ENCODE measurements at regions not wholly inside any gene's neighbourhood (a gene's known extent, or its start where the extent isn't known, plus 50 kb on each side); places are given as distances from the start of the nearest gene placed in this dataset.

GRCh38 chr13:48775285-48775684 is 121.6 kb downstream of the CYSLTR2 start:
- TF ChIP-seq EZH2phosphoT487 (IDR thresholded peaks at IDR 0.05; ENCODE audit: borderline replicate concordance, low read length) (no peak), EZH2 (IDR thresholded peaks at IDR 0.05; ENCODE audit: low read length, unreplicated experiment) (no peak)
- TF ChIP-seq, protein P1, sequence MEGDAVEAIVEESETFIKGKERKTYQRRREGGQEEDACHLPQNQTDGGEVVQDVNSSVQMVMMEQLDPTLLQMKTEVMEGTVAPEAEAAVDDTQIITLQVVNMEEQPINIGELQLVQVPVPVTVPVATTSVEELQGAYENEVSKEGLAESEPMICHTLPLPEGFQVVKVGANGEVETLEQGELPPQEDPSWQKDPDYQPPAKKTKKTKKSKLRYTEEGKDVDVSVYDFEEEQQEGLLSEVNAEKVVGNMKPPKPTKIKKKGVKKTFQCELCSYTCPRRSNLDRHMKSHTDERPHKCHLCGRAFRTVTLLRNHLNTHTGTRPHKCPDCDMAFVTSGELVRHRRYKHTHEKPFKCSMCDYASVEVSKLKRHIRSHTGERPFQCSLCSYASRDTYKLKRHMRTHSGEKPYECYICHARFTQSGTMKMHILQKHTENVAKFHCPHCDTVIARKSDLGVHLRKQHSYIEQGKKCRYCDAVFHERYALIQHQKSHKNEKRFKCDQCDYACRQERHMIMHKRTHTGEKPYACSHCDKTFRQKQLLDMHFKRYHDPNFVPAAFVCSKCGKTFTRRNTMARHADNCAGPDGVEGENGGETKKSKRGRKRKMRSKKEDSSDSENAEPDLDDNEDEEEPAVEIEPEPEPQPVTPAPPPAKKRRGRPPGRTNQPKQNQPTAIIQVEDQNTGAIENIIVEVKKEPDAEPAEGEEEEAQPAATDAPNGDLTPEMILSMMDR (conservative IDR thresholded peaks at IDR 0.05; ENCODE audit: low read depth, low read length): no peak
